GM12878 (cell line): ENCODE measurements at regions not wholly inside any gene's neighbourhood (a gene's known extent, or its start where the extent isn't known, plus 50 kb on each side); places are given as distances from the start of the nearest gene placed in this dataset.

Source experiments
- ATAC-seq: fragments of 200-7000 bp; cut with Tn5 transposase; 3 replicates; pipeline ENCODE4 v1.9.1; 2020; ENCODE audit warnings: mild to moderate bottlenecking, moderate library complexity
- BruUV-seq: library from RNA; stranded (reverse); fragments of 400-500 nt; replicated peaks from 2 replicates; lab custom pipeline; 2021; lab: Mats Ljungman, UMichigan
- CTCF ChIA-PET: fragments of 300-600 bp; sonication (Branson Sonifier 250); formaldehyde crosslinking; extraction: SDS; loops from one replicate; lab custom pipeline; 2021; ENCODE audit warnings: inconsistent platforms; lab: Yijun Ruan, JAX
- POLR2A ChIA-PET: fragments of 350-600 bp; formaldehyde crosslinking; extraction: SDS; loops from one replicate; lab custom pipeline; 2021; ENCODE audit warnings: inconsistent platforms; lab: Charles Lee
- RAD21 ChIA-PET: fragments of 300-600 bp; sonication (Branson Sonifier 250); formaldehyde crosslinking; loops from one replicate; lab custom pipeline; 2023; ENCODE audit warnings: antibody characterized with exemption; ENCODE audit not compliant: unreplicated experiment; lab: Charles Lee
- SMC1A ChIA-PET: fragments of 300-600 bp; sonication (Branson Sonifier 250); formaldehyde crosslinking; loops from one replicate; lab custom pipeline; 2023; ENCODE audit not compliant: unreplicated experiment, uncharacterized antibody; lab: Charles Lee
- DNase-seq: peaks from one replicate; pipeline ENCODE4 v3.0.0-alpha.2; 2011; ENCODE audit warnings: low read depth, low spot score
- FAIRE-seq: peaks from 3 replicates; lab custom pipeline; 2011; peaks lifted over from hg19 to GRCh38; lab: Jason Lieb, UNC
- H2AFZ ChIP-seq: 2 replicates; pipeline ENCODE4 v1.6.0; 2011; ENCODE audit warnings: low read depth, low read length, control low read depth; ENCODE audit not compliant: control insufficient read depth
- H3K27ac ChIP-seq: 2 replicates; pipeline ENCODE4 v1.5.1; 2011; ENCODE audit warnings: control low read depth; ENCODE audit not compliant: control insufficient read depth, insufficient read depth
- H3K27me3 ChIP-seq, 2 experiments: replicated peaks in 1 of 2; 2 replicates each; pipeline versions ENCODE4 v1.6.0 to v1.6.1; 2011; ENCODE audit warnings: low read length in 1 of 2; ENCODE audit not compliant: control insufficient read depth in 2 of 2, insufficient read depth in 2 of 2
- H3K36me3 ChIP-seq, 2 experiments: 2 replicates each; pipeline ENCODE4 v1.5.1; 2011; ENCODE audit warnings: low read length in 1 of 2; ENCODE audit not compliant: control insufficient read depth in 2 of 2, insufficient read depth in 2 of 2
- H3K4me1 ChIP-seq: 2 replicates; pipeline ENCODE4 v1.6.1; 2011; ENCODE audit warnings: mild to moderate bottlenecking, low read length, moderate library complexity, mixed read lengths; ENCODE audit not compliant: control insufficient read depth, insufficient read depth
- H3K4me2 ChIP-seq: 2 replicates; pipeline ENCODE4 v1.6.0; 2011; ENCODE audit warnings: control low read depth; ENCODE audit not compliant: control insufficient read depth, insufficient read depth
- H3K4me3 ChIP-seq: fragments of 200-600 bp; sonication (generic); 2 replicates; pipeline ENCODE4 v1.5.1; 2016
- H3K79me2 ChIP-seq: 2 replicates; pipeline ENCODE4 v1.6.0; 2011; ENCODE audit warnings: low read length; ENCODE audit not compliant: control insufficient read depth, insufficient read depth
- H3K9ac ChIP-seq: 2 replicates; pipeline ENCODE4 v1.8.0; 2011; ENCODE audit warnings: low read length, control low read depth, mixed read lengths; ENCODE audit not compliant: control insufficient read depth, insufficient read depth
- H3K9me3 ChIP-seq: replicated peaks from 3 replicates; pipeline ENCODE4 v1.5.1; 2011; ENCODE audit warnings: mild to moderate bottlenecking, low read length; ENCODE audit not compliant: control insufficient read depth, insufficient read depth
- H4K20me1 ChIP-seq: 2 replicates; pipeline ENCODE4 v1.6.0; 2011; ENCODE audit not compliant: control insufficient read depth, insufficient read depth
- ETV6 ChIP-seq, 2 experiments: fragments of 450-650 bp in 1 of 2; IDR thresholded peaks in 1 of 2; conservative IDR thresholded peaks in 1 of 2; 2 replicates each; pipeline ENCODE4 v1.6.1; 2014; ENCODE audit warnings: antibody characterized with exemption in 1 of 2, borderline replicate concordance in 1 of 2, low read depth in 1 of 2, mild to moderate bottlenecking in 1 of 2, moderate library complexity in 1 of 2
- KLF5 ChIP-seq: fragments of 450-650 bp; IDR thresholded peaks from 2 replicates; pipeline ENCODE4 v1.6.1; 2014; ENCODE audit warnings: mild to moderate bottlenecking; ENCODE audit not compliant: partially characterized antibody
- RAD21 ChIP-seq: IDR thresholded peaks from 2 replicates; pipeline ENCODE4 v1.6.1; 2011; ENCODE audit warnings: mild to moderate bottlenecking, low read depth, low read length, moderate library complexity; ENCODE audit not compliant: insufficient read depth
- RB1 ChIP-seq: fragments of 450-650 bp; formaldehyde crosslinking; IDR thresholded peaks from 2 replicates; pipeline ENCODE4 v1.6.1; 2017; ENCODE audit warnings: mild to moderate bottlenecking, borderline replicate concordance
- ZBED1 ChIP-seq: IDR thresholded peaks from 2 replicates; pipeline ENCODE4 v1.6.1; 2016; ENCODE audit warnings: borderline replicate concordance
- WGBS: methylation state at CpG from one replicate; pipeline ENCODE4 v1.1.6; 2016; ENCODE audit warnings: low lambda C conversion rate; ENCODE audit not compliant: insufficient replicate concordance, insufficient coverage; ENCODE audit errors: missing lambda C conversion rate; 5-methylcytosine and 5-hydroxymethylcytosine counted together
- in situ Hi-C: fragments of 300-500 bp; cut with MboI; formaldehyde crosslinking; loops from 9 replicates; pipeline ENCODE4 v1.14.3; 2018; ENCODE audit warnings: mixed read lengths
- intact Hi-C: fragments of 100-400 bp; cut with micrococcal nuclease; formaldehyde crosslinking; loops from one replicate; pipeline ENCODE4 v1.14.2; 2022; ENCODE audit not compliant: unreplicated experiment
- TF ChIP-seq, protein P1 (sequence below): fragments of 450-650 bp; IDR thresholded peaks from 2 replicates; pipeline ENCODE4 v1.6.1; 2018; ENCODE audit warnings: mild to moderate bottlenecking, low read depth, moderate library complexity; ENCODE audit not compliant: partially characterized antibody

DNA sequence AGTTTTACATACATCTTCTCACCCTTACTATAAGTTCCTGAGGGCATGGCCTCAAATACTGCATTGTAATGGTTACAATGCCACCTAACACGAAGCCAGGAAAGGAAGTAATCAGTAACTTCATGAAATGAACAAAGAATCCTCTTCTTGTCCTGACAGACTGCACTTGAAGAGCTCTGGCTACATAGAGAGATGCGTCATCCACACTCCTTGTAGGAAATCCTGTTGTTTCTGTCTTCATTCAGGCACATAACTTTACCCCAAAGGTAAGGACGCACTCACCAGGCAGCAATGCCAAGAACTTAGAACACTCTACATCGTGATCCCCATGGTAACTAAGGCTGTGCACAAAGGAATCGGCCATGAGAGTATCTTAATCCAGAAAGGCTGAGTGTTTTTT is 80.3 kb upstream of the ARID5B start:
- Histone ChIP-seq H2AFZ (no peak overlapping the region), H3K4me1 (no peaks in the 10 kb centered on the region), H3K36me3 (no peaks in the 10 kb centered on the region), H3K9ac (no peak overlapping the region), H3K27ac (no peak overlapping the region), H3K4me2 (no peak overlapping the region), H3K4me3 (no peak overlapping the region), H3K27me3 (no peaks in the 10 kb centered on the region), H3K79me2 (no peaks in the 10 kb centered on the region), H4K20me1 (no peaks in the 10 kb centered on the region), H3K9me3 (no peaks in the 10 kb centered on the region)
- 36% methylated on average over 5 of the region's 5 CpGs for whole genome bisulfite sequencing
- ChIA-PET RAD21 (no interaction called here), SMC1A (interaction anchor here (0.6 to 1.0 kb wide), 2 partner anchors 11 to 415 kb away, joined by 3 read pairs; no protein-coding TSS in a partner anchor), CTCF (no interaction called here), POLR2A (no interaction called here)
- in situ Hi-C loops, result no loop called here
- no peak for TF ChIP-seq RAD21
- no peak for TF ChIP-seq RB1
- no peak for TF ChIP-seq ETV6 (conservative IDR thresholded peaks at IDR 0.05 in 1 of 2, IDR thresholded peaks at IDR 0.05 in 1 of 2; ENCODE audit: borderline replicate concordance in 1 of 2, low read depth in 1 of 2)
- TF ChIP-seq KLF5, result no peak
- TF ChIP-seq, protein P1, sequence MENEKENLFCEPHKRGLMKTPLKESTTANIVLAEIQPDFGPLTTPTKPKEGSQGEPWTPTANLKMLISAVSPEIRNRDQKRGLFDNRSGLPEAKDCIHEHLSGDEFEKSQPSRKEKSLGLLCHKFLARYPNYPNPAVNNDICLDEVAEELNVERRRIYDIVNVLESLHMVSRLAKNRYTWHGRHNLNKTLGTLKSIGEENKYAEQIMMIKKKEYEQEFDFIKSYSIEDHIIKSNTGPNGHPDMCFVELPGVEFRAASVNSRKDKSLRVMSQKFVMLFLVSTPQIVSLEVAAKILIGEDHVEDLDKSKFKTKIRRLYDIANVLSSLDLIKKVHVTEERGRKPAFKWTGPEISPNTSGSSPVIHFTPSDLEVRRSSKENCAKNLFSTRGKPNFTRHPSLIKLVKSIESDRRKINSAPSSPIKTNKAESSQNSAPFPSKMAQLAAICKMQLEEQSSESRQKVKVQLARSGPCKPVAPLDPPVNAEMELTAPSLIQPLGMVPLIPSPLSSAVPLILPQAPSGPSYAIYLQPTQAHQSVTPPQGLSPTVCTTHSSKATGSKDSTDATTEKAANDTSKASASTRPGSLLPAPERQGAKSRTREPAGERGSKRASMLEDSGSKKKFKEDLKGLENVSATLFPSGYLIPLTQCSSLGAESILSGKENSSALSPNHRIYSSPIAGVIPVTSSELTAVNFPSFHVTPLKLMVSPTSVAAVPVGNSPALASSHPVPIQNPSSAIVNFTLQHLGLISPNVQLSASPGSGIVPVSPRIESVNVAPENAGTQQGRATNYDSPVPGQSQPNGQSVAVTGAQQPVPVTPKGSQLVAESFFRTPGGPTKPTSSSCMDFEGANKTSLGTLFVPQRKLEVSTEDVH, result no peak
- no peak for TF ChIP-seq ZBED1
- ATAC-seq (no peak), FAIRE-seq (no peak), DNase-seq (no peak)
- intact Hi-C loops, result no loop called here
- BruUV-seq, result no TSS peak
